B cell (primary cell): ENCODE measurements at regions not wholly inside any gene's neighbourhood (a gene's known extent, or its start where the extent isn't known, plus 50 kb on each side); places are given as distances from the start of the nearest gene placed in this dataset.

Source experiments
- ATAC-seq: fragments of 200-7000 bp; cut with Tn5 transposase; one replicate; pipeline ENCODE4 v1.10.0; 2021; ENCODE audit warnings: low read depth, mild to moderate bottlenecking, moderate number of reproducible peaks, moderate library complexity
- CTCF ChIA-PET: fragments of 350-600 bp; sonication (Branson Sonifier 250); formaldehyde crosslinking; loops from one replicate; lab custom pipeline; 2021; ENCODE audit warnings: antibody characterized with exemption, inconsistent platforms; lab: Charles Lee
- POLR2A ChIA-PET: fragments of 350-600 bp; sonication (Branson Sonifier 250); formaldehyde crosslinking; loops from one replicate; lab custom pipeline; 2021; ENCODE audit warnings: antibody characterized with exemption; lab: Charles Lee
- DNase-seq: peaks from one replicate; pipeline ENCODE4 v3.0.0; 2013
- H2AFZ ChIP-seq: 2 replicates; pipeline ENCODE4 v1.6.1; 2012; ENCODE audit warnings: mild to moderate bottlenecking, low read depth, low read length; ENCODE audit not compliant: insufficient read depth, poor library complexity, severe bottlenecking
- H3K27ac ChIP-seq, 2 donors: 1 replicate in 1 of 2; 2 replicates in 1 of 2; pipeline ENCODE4 v1.5.1; 2012 to 2013; ENCODE audit warnings: low read length in 2 of 2, mild to moderate bottlenecking in 2 of 2, moderate library complexity in 1 of 2
- H3K27me3 ChIP-seq, 4 experiments: fragments of 200-600 bp in 1 of 4; sonication (generic) in 1 of 4; replicated peaks in 1 of 4; 1 replicate in 2 of 4; 2 replicates in 2 of 4; pipeline versions ENCODE4 v1.6.1 to v1.7.0; 2013 to 2016; ENCODE audit warnings: low read length in 3 of 4, mild to moderate bottlenecking in 2 of 4, mixed read lengths in 1 of 4, moderate library complexity in 1 of 4; ENCODE audit not compliant: insufficient read depth in 4 of 4, control insufficient read depth in 3 of 4; ENCODE audit errors: control extremely low read depth in 1 of 4
- H3K36me3 ChIP-seq, 2 experiments: replicated peaks in 1 of 2; 1 replicate in 1 of 2; 2 replicates in 1 of 2; pipeline versions ENCODE4 v1.6.1 to v1.7.1; 2013; ENCODE audit warnings: low read length in 1 of 2; ENCODE audit not compliant: insufficient read depth in 2 of 2, control insufficient read depth in 1 of 2; ENCODE audit errors: control extremely low read depth in 1 of 2, extremely low read depth in 1 of 2
- H3K4me1 ChIP-seq, 2 donors: fragments of 200-600 bp in 1 of 2; sonication (generic) in 1 of 2; 1 replicate in 1 of 2; 2 replicates in 1 of 2; pipeline versions ENCODE4 v1.5.1 to v1.6.1; 2013 to 2017; ENCODE audit warnings: low read length in 2 of 2; ENCODE audit not compliant: control insufficient read depth in 2 of 2, insufficient read depth in 2 of 2
- H3K4me2 ChIP-seq: replicated peaks from 2 replicates; pipeline ENCODE3; 2012; ENCODE audit warnings: mild to moderate bottlenecking, low read depth, low read length; ENCODE audit not compliant: poor library complexity, severe bottlenecking
- H3K4me3 ChIP-seq, 5 experiments: fragments of 200-600 bp in 1 of 5; sonication (generic) in 1 of 5; 1 replicate in 3 of 5; 2 replicates in 2 of 5; pipeline versions ENCODE4 v1.5.1 to v1.7.0; 2011 to 2016; ENCODE audit warnings: low read length in 4 of 5, mild to moderate bottlenecking in 4 of 5, low read depth in 2 of 5, control low read depth in 1 of 5, moderate library complexity in 1 of 5; ENCODE audit not compliant: insufficient read depth in 1 of 5; ENCODE audit errors: control extremely low read depth in 1 of 5, extremely low read depth in 1 of 5
- H3K79me2 ChIP-seq: fragments of 200-600 bp; sonication (generic); one replicate; pipeline ENCODE4 v1.6.0; 2016; ENCODE audit warnings: low read length; ENCODE audit not compliant: control insufficient read depth, insufficient read depth
- H3K9ac ChIP-seq: fragments of 200-600 bp; sonication (generic); 2 replicates; pipeline ENCODE4 v1.6.1; 2017; ENCODE audit warnings: mild to moderate bottlenecking, low read length, moderate library complexity
- H3K9me3 ChIP-seq, 3 donors: one replicate each; pipeline versions ENCODE4 v1.6.1 to v1.7.1; 2013; ENCODE audit warnings: low read length in 2 of 3; ENCODE audit not compliant: control insufficient read depth in 2 of 3, insufficient read depth in 1 of 3; ENCODE audit errors: control extremely low read depth in 1 of 3
- H4K20me1 ChIP-seq: 2 replicates; pipeline ENCODE4 v1.6.0; 2012; ENCODE audit warnings: mild to moderate bottlenecking, low read length; ENCODE audit not compliant: insufficient read depth, control insufficient read depth, poor library complexity, severe bottlenecking
- H3K27ac Mint-ChIP-seq: one replicate; pipeline ENCODE4 v1.8.0; 2021; ENCODE audit warnings: mixed read lengths
- H3K27me3 Mint-ChIP-seq: one replicate; pipeline ENCODE4 v1.8.0; 2021; ENCODE audit warnings: mixed read lengths
- H3K4me1 Mint-ChIP-seq: one replicate; pipeline ENCODE4 v1.8.0; 2021; ENCODE audit warnings: mixed read lengths
- H3K4me3 Mint-ChIP-seq: one replicate; pipeline ENCODE4 v1.8.0; 2021; ENCODE audit warnings: mixed read lengths
- H3K9me3 Mint-ChIP-seq: one replicate; pipeline ENCODE4 v1.8.0; 2022; ENCODE audit warnings: mixed read lengths; ENCODE audit not compliant: insufficient read depth
- CTCF ChIP-seq: fragments of 200-600 bp; IDR thresholded peaks from one replicate; pipeline ENCODE4 v1.8.0; 2022; ENCODE audit warnings: antibody characterized with exemption, mild to moderate bottlenecking
- EZH2 ChIP-seq: IDR thresholded peaks from 2 replicates; pipeline ENCODE4 v1.6.1; 2012; ENCODE audit warnings: borderline replicate concordance, low read depth, mild to moderate bottlenecking, moderate library complexity, low read length; ENCODE audit not compliant: insufficient read depth, poor library complexity, severe bottlenecking
- WGBS: methylation state at CpG from one replicate; pipeline ENCODE4 v1.1.5; 2013; ENCODE audit warnings: missing lambda C conversion rate; ENCODE audit not compliant: insufficient coverage; 5-methylcytosine and 5-hydroxymethylcytosine counted together
- intact Hi-C: fragments of 100-400 bp; cut with micrococcal nuclease; formaldehyde crosslinking; loops from one replicate; pipeline ENCODE4 v1.10.0; 2022

- Histone ChIP-seq H3K4me2 (no peak overlapping the region), H3K9ac (no peak overlapping the region), H3K4me1 (no peaks in the 10 kb centered on the region), H3K27me3 (no peaks in the 10 kb centered on the region), H3K4me3 (no peak overlapping the region), H2AFZ (no peak overlapping the region), H3K79me2 (no peaks in the 10 kb centered on the region), H3K27ac (no peak overlapping the region), H3K9me3 (peaks cover 0 to 4% (median 0%) of the 10 kb centered on the region in 3 donors), H4K20me1 (no peaks in the 10 kb centered on the region), H3K36me3 (no peaks in the 10 kb centered on the region)
- 57% methylated on average over 5 of the region's 6 CpGs for WGBS
- H3K4me3 Mint-ChIP-seq = no peak overlapping the region
- no peaks in the 10 kb centered on the region for H3K27me3 Mint-ChIP-seq
- TF ChIP-seq CTCF (no peak), EZH2 (no peak)
- no peak overlapping the region for H3K27ac Mint-ChIP-seq
- H3K4me1 Mint-ChIP-seq = no peaks in the 10 kb centered on the region
- POLR2A ChIA-PET = no interaction called here
- ATAC-seq (no peak), DNase-seq (no peak)
- H3K9me3 Mint-ChIP-seq = no peaks in the 10 kb centered on the region
- CTCF ChIA-PET = no interaction called here
- intact Hi-C loops = no loop called here
These were observed 235.7 kb downstream of the CHD9NB start for GRCh38 chr16:52816993-52817392.

- Mint-ChIP-seq H3K9me3 (no peaks in the 10 kb centered on the region), H3K4me1 (no peaks in the 10 kb centered on the region), H3K27me3 (no peaks in the 10 kb centered on the region), H3K4me3 (no peak overlapping the region), H3K27ac (no peak overlapping the region)
- ATAC-seq (no peak), DNase-seq (no peak)
- Histone ChIP-seq H3K9me3 (peaks cover 0 to 4% (median 0%) of the 10 kb centered on the region in 3 donors), H3K4me3 (no peak overlapping the region), H3K9ac (no peak overlapping the region), H3K27ac (no peak overlapping the region), H4K20me1 (no peaks in the 10 kb centered on the region), H3K79me2 (no peaks in the 10 kb centered on the region), H3K4me1 (no peaks in the 10 kb centered on the region), H3K36me3 (no peaks in the 10 kb centered on the region), H2AFZ (no peak overlapping the region), H3K27me3 (no peaks in the 10 kb centered on the region), H3K4me2 (no peak overlapping the region)
- TF ChIP-seq EZH2 = no peak
- no peak for TF ChIP-seq CTCF
- WGBS = 100% methylated on average over 3 of the region's 5 CpGs
- POLR2A ChIA-PET = no interaction called here
- CTCF ChIA-PET = no interaction called here
- intact Hi-C loops = no loop called here
These were observed 239.8 kb downstream of the CHD9NB start for GRCh38 chr16:52812678-52813556.
